Activated CD4-positive, alpha-beta T cell treated with anti-CD3 and anti-CD28 coated beads for 48 hours (primary cell): ENCODE measurements at regions not wholly inside any gene's neighbourhood (a gene's known extent, or its start where the extent isn't known, plus 50 kb on each side); places are given as distances from the start of the nearest gene placed in this dataset.
"Not testable (repeated sequence)": the region's sequence is repeated elsewhere in the genome, so short reads cannot be mapped to it uniquely, and the experiment has no call there.

Experiments used
- DNase-seq: peaks from one replicate; pipeline ENCODE4 v3.0.0-alpha.2; 2020

GRCh38 chr12:34228046-34228445 lies 205.8 kb downstream of the ALG10 start:
- DNase-seq = not testable (repeated sequence)

DNA sequence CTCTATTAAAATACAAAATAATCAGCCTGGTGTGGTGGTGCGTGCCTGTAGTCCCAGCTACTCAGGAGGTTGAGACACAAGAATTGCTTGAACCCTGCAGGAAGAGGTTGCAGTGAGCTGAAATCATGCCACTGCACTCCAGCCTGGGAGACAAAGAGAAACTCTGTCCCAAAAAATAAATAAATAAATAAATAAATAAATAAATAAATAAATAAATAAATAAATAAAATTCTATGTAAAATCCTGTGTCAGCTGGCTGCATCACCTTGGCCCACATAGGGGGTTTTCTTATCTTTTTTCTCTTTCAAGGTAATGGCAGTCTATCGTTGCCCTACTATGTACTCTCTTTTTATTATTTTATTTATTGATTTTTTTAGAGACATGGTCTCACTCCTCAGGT lies 206.7 kb downstream of the ALG10 start:
- not testable (repeated sequence) for DNase-seq

GRCh38 chr12:34233618-34234017 lies 211.3 kb downstream of the ALG10 start:
- DNase-seq = no peak

- DNase-seq = no peak
These were observed 213.8 kb downstream of the ALG10 start for GRCh38 chr12:34236073-34236472.

- DNase-seq = no peak
These were observed 222.3 kb downstream of the ALG10 start for GRCh38 chr12:34244608-34245007.

- DNase-seq = no peak
These were observed 227.0 kb downstream of the ALG10 start for GRCh38 chr12:34249271-34249670.

GRCh38 chr12:34251879-34252278 lies 229.6 kb downstream of the ALG10 start:
- not testable (repeated sequence) for DNase-seq

DNA sequence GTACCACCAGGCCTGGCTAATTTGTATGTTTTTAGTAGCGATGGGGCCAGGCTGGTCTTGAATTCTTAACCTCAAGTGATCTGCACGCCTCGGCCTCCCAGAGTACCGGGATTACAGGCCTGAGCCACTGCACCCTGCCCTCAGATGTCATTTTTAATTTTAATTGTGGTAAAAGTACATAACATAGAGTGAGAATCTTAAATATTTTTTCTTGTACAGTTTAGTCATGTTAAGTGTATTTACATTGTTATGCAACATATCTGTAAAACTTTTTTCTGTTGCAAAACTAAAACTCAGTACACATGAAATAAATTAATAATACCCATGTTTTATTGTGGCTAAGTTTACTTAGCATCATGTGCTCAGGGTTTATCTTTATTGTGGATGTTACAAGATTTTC lies 231.4 kb downstream of the ALG10 start:
- DNase-seq = no peak

DNA sequence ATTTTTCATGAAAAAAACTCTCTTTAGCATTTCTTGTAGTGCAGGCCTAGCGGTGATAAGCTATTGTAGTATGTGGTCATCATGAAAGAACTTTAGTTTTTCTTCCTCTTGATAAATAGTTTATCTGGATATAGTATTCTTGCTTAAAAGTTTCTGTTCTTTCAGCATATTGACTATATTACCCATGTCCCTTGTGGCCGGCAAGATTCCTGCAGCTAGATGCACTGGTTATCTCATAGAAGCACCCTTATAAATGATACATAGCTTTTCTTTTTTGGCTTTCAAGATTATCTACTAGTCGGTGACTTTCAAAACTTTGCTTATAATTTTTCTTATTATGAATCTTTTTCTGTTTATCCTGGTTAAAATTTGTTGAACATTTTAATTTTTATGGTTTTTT lies 234.8 kb downstream of the ALG10 start:
- DNase-seq = no peak

- DNase-seq = not testable (repeated sequence)
These were observed 239.8 kb downstream of the ALG10 start for GRCh38 chr12:34262140-34262539.

DNA sequence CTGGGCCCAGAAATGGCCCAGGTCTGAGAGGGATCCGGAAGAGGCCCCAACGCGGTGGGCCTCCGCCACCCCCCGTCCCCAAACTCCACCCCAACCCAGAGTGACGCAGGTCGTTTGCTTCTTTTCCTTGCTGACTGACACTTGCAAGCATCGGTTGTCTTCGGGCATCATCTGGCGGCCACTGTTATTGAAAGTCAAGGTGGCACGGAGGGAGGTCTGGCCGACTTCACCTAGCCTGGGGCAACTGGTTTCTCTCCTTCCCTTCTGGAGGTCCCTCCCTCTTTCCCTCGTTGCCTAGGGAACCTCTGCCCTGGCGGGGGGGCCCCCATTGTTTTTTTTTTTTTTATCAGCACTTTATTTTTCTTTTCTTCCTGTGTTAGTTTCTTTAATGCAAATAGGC lies 241.8 kb downstream of the ALG10 start:
- DNase-seq = no peak

- not testable (repeated sequence) for DNase-seq
These were observed 251.4 kb downstream of the ALG10 start for GRCh38 chr12:34273703-34274102.

- no peak for DNase-seq
These were observed 252.8 kb downstream of the ALG10 start for GRCh38 chr12:34275129-34275528.

DNA sequence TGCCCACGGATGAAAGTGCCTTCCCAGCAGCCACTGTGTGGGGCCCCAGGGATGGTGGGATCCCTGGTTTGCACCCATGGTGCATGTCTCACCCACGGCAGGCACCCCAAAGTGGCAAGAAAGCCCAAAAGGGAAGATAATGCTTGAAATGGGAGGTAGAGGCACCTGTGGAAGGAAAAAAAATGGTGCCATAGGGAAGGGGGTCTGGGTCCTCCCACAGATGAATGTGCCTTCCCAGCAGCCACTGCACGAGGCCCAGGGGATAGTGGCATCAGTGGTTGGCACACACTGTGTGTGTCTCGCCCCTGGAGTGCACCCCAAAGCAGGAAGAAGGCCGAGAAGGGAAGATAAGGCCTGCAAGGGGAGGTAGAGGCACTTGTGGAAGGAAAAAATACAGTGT lies 264.2 kb downstream of the ALG10 start:
- DNase-seq = no peak

GRCh38 chr12:34286934-34287333 lies 264.6 kb downstream of the ALG10 start:
- DNase-seq = no peak

GRCh38 chr12:34287437-34287836 lies 265.1 kb downstream of the ALG10 start:
- DNase-seq = no peak

DNA sequence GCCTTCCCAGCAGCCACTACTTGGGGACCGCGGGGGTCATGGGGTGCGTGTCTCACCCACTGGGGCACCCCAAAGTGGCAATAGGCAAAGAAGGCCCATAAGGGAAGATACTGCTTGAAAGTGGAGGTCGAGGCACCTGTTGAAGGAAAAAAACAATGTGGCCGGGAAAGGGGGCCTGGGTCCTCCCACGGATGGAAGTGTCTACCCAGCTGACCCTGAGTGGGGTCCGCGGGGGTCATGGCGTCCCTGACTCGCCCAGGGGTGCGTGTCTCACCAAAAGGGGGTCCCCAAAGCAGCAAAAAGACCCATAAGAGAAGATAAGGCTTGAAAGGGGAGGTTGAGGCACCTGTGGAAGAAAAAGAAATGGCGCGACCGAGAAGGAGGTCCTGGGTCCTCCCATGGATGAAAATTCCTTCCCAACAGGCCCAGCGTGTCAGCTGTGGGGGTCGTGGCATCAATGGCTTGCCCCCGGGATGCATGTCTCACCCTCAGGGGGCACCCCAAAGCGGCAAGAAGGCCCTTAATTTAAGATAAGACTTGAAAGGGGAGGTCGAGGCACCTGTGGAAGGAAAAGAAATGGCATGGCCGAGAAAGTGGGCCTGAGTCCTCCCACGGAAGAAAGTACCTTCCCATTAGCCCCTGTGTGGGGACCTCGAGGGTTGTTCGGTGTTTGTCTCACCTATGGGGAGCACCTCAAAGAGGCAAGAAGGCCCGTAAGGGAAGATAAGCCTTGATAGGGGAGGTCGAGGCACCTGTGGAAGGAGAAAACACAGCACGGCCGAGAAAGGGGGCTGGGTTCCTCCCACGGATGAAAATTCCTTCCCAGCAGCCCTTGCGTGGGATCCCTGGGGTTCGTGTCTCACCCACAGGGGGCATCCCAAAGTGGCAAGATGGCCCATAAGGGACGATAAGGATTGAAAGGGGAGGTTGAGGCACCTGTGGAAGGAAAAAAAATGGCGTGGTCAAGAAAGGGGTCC lies 266.0 kb downstream of the ALG10 start:
- no peak for DNase-seq

- no peak for DNase-seq
These were observed 266.7 kb downstream of the ALG10 start for GRCh38 chr12:34288963-34289345.

GRCh38 chr12:34289431-34290380 lies 267.4 kb downstream of the ALG10 start:
- DNase-seq = no peak

GRCh38 chr12:34290381-34290995 lies 268.2 kb downstream of the ALG10 start:
- DNase-seq = no peak

- DNase-seq = no peak
These were observed 268.7 kb downstream of the ALG10 start for GRCh38 chr12:34291001-34291400.

DNA sequence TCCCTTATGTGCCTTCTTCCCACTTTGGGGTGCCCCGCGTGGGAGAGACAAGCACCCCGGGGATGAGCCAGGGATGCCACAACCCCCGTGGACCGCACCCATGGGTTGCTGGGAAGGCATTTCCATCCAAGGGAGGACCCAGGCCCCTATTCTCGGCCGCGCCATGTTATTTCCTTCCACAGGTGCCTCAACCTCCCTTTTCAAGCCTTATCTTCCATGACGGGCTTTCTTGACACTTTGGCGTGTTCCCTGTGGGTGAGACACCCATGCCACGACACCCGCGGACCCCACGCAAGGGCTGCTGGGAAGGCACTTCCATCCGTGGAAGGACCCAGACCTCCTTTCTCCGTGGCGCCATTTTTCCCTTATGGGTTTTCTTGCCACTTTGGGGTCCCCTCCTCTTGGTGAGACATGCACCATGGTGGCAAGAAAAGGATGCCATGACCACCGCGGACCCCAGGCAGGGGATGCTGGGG lies 269.2 kb downstream of the ALG10 start:
- no peak for DNase-seq
